Dermis blood vessel endothelial cell (primary cell): ENCODE measurements at regions not wholly inside any gene's neighbourhood (a gene's known extent, or its start where the extent isn't known, plus 50 kb on each side); places are given as distances from the start of the nearest gene placed in this dataset.
"Not testable (repeated sequence)": the region's sequence is repeated elsewhere in the genome, so short reads cannot be mapped to it uniquely, and the experiment has no call there.

Experiments
- DNase-seq: peaks from one replicate; pipeline ENCODE4 v3.0.0; 2010

DNA sequence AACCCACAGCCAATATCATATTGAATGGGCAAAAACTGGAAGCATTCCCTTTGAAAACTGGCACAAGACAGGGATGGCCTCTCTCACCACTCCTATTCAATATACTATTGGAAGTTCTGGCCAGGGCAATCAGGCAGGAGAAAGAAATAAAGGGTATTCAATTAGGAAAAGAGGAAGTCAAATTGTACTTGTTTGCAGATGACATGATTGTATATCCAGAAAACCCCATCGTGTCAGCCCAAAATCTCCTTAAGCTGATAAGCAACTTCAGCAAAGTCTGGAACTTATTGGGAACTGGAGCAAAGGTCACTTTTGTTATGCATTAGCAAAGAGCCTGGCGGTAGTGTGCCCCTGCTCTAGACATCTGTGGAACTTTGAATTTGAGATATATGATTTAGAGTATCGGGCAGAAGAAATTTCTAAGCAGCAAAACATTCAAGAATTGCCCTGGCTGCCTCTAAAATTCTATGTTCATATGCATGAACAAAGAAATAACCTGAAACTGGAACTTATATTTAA, 53.4 kb upstream of the PSMA1 start:
- not testable (repeated sequence) for DNase-seq

DNA sequence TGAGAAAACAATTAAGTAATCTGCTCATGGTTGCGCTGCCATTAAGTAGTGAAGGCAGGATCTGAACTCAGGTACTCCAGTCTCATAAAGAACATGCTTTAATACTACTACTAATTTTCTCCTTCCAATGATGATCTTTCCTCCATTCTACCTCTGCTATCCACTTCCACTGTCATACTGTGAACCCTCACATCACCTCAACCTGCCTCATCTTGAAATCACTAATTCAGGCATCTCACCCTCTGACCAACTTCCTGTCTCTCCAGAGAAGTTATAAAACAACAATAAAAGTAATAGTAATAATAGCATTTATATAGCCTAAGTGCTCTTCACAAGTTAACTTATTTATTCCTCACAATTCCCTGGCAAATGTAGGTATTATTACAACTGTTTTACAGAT, 57.1 kb upstream of the PSMA1 start:
- no peak for DNase-seq

DNA sequence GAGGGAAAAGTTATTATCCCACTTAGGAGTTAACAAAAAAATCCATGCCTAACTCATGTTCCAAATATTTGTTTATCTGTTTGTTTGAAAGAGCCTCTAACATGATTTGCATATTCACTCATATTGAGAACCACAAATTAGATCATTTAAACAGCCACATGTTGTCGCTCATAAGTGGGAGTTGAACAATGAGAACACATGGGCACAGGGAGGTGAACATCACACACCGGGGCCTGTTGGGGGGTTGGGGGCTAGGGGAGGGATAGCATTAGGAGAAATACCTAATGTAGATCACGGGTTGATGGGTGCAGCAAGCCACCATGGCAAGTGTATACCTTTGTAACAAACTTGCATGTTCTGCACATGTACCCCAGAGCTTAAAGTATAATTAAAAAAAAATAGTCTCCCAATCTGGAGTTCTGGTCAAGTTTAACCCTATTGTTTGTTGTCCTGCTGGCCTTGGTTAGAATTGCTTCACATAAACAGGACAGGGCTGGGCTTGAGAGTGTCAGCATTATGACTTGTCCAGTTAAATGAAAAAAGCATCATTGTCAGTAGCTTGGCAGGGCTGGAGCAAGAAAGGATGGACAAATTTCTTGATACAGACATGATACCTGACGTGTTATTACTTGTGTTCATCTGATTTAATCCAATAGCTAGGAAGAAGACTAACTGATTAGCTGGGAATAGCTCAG, 57.8 kb upstream of the PSMA1 start:
- no peak for DNase-seq

GRCh38 chr11:14578541-14578956, 58.4 kb upstream of the PSMA1 start:
- peak; percentile 73 for DNase-seq

DNA sequence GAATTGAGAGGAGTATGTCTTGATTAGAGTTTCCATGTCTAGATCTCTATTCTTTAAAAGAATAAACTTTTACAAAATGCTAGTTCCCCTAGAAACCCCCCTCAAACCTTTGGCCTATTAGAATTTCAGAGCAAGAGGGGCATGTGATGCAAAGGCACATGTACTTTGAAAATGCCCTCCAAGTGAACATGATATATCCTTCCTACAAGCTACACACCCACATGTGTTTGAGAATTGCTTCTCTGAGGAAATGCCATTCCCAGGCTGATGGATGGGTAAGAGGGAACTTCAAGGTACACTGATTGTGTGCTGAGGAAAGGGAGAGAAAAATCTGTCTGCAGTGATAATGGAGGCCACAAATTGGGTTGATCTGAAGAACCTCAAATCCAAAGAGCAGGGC, 59.5 kb upstream of the PSMA1 start:
- no peak for DNase-seq

DNA sequence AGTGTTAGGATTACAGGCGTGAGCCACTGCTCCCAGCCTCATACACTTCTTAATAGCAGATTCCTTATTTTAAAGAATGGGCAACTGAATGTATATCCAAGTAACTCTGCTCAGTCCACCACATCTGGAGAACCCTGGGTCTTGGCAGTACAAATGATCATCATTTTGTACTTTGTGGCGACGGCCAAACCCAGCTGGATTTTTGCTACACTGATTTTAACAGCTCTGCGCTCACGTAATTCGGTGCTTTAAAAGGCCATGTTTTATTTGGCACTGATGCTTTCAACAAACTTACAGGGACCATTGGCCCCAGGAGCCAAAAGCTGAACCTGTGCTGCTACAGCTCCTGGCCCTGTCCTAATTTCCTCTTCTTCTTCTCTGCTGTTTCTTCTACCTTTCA, 60.8 kb upstream of the PDE3B start:
- no peak for DNase-seq

GRCh38 chr11:14583252-14584034, 60.2 kb upstream of the PDE3B start:
- DNase-seq: no peak

DNA sequence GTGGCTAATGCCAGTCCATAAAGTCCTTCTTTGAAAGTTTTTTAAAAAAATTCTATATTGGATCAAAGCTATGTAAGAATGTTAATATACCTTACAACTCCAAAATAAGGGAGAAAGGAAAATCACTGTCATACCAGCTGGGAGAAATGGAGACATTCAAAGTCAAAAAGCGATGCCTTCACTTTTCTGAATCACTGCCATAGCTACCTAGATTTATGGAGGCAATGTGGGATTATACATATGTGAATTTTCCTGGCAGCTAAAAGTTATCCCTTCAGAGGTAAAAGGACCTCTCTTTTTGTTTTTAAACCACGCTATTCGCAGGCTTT, 59.6 kb upstream of the PDE3B start:
- no peak for DNase-seq

DNA sequence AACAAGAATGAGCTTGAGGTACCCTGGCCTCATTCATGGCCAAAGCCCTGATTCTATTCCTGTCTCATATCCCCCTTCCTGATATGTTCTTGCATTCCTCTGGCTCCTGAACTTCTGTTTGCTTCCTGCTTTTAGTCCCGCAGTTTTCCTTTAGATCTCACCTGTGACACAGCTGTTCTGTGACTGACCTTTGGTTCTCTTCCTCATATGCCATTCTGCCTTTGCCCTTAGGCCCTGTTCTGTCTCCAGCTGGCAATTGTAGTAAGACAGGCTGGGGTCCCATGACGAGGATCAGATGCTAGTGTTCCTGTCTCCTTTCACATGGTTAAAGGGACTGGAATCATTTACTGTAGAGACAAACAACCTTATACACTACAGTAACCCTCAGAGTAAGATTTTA, 59.0 kb upstream of the PDE3B start:
- no peak for DNase-seq

GRCh38 chr11:14585438-14585837, 58.2 kb upstream of the PDE3B start:
- DNase-seq: no peak

- DNase-seq: no peak
Measured at GRCh38 chr11:14587258-14587657, 56.3 kb upstream of the PDE3B start.

GRCh38 chr11:14588681-14589080, 54.9 kb upstream of the PDE3B start:
- no peak for DNase-seq

DNA sequence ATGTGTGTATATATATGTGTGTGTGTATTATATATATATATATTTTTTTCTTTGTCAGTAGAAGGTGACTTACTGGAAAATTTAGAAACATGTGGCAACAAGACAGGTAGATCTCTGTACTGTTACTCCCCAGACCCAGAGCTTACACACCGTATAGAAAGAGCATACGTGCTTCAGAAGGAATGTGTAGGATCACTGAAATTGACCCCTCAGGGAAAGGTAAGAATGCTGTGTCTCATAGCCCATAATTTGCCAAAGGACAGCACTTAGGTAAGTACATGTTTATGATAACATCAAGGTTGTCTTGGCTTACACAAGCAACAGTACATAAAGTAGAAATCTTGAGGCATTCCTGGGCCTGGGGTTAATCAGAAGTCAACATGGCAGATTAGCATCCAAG, 54.2 kb upstream of the PDE3B start:
- no peak for DNase-seq

DNA sequence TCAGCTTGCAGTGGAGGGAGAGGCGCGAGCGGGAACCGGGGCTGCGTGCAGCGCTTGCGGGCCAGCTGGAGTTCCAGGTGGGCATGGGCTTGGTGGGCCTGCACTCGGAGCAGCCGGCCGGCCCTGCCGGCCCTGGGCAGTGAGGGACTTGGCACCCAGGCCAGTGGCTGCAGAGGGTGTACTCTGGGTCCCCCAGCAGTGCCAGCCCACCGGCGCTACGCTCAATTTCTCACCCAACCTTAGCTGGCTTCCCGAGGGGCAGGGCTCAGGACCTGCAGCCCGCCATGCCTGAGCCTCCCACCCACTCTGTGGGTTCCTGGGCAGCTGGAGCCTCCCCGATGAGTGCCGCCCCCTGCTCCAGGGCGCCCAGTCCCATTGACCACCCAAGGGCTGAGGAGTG, 52.6 kb upstream of the PDE3B start:
- not testable (repeated sequence) for DNase-seq

- DNase-seq: no peak
Measured at GRCh38 chr11:14593671-14594070, 49.9 kb upstream of the PDE3B start.
